ENCODE measurements at regions not wholly inside any gene's neighbourhood (a gene's known extent, or its start where the extent isn't known, plus 50 kb on each side); places are given as distances from the start of the nearest gene placed in this dataset.
A peak's percentile ranks its signal among the peaks of the same experiment; 100 is the strongest.
"Not testable (repeated sequence)": the region's sequence is repeated elsewhere in the genome, so short reads cannot be mapped to it uniquely, and the experiment has no call there.

GRCh38 chr10:29377333-29377961 is 88.6 kb downstream of the LYZL1 start:
- DNase-seq (ENCODE audit: low spot score) = peak; percentile 53
- POLR2A ChIA-PET (ENCODE audit: low non-redundant PET) = no interaction called here
- H3K27ac ChIP-seq = no peak overlapping the region
- TF ChIP-seq CTCF (conservative IDR thresholded peaks at IDR 0.05; ENCODE audit: low read depth) = peak; percentile 81
- CTCF ChIA-PET = interaction anchor here (0.6 to 1.5 kb wide), 3 partner anchors 10 to 16 kb away, joined by 3 to 5 read pairs (median 3); no protein-coding TSS in a partner anchor

- ChIA-PET CTCF (interaction anchor here (0.6 to 1.5 kb wide), 3 partner anchors 9 to 254 kb away, joined by 3 to 5 read pairs (median 4); no protein-coding TSS in a partner anchor), POLR2A (ENCODE audit: low non-redundant PET) (no interaction called here)
- TF ChIP-seq CTCF (conservative IDR thresholded peaks at IDR 0.05; ENCODE audit: low read depth) = no peak
- DNase-seq (ENCODE audit: low spot score) = no peak
- no peak overlapping the region for H3K27ac ChIP-seq
These were observed 89.2 kb downstream of the LYZL1 start for GRCh38 chr10:29378106-29378505.

GRCh38 chr10:29379208-29379607 is 90.3 kb downstream of the LYZL1 start:
- no peak overlapping the region for H3K27ac ChIP-seq
- POLR2A ChIA-PET (ENCODE audit: low non-redundant PET) = no interaction called here
- CTCF ChIA-PET = interaction anchor here (0.6 kb wide), 1 partner anchor 1090 kb away, joined by 3 read pairs; no protein-coding TSS in a partner anchor
- no peak for DNase-seq (ENCODE audit: low spot score)
- no peak for TF ChIP-seq CTCF (conservative IDR thresholded peaks at IDR 0.05; ENCODE audit: low read depth)

- POLR2A ChIA-PET (ENCODE audit: low non-redundant PET); H3K27ac ChIP-seq; DNase-seq (ENCODE audit: low spot score): not testable (repeated sequence)
- CTCF ChIA-PET = interaction anchor here (0.6 kb wide), 1 partner anchor 81 kb away, joined by 3 read pairs; no protein-coding TSS in a partner anchor
These were observed 91.1 kb downstream of the LYZL1 start for GRCh38 chr10:29379777-29380598.

GRCh38 chr10:29380599-29381511 is 92.0 kb downstream of the LYZL1 start:
- H3K27ac ChIP-seq; POLR2A ChIA-PET (ENCODE audit: low non-redundant PET); CTCF ChIA-PET: not testable (repeated sequence)

GRCh38 chr10:29386342-29386999 is 97.6 kb downstream of the LYZL1 start:
- DNase-seq (ENCODE audit: low spot score) = peak; percentile 45
- TF ChIP-seq CTCF (conservative IDR thresholded peaks at IDR 0.05; ENCODE audit: low read depth) = peak; percentile 85
- no peak overlapping the region for H3K27ac ChIP-seq
- ChIA-PET CTCF (interaction anchor here (0.6 to 1.4 kb wide), 13 partner anchors 8 to 1969 kb away, joined by 3 to 13 read pairs (median 4); no protein-coding TSS in a partner anchor), POLR2A (ENCODE audit: low non-redundant PET) (no interaction called here)

More at GRCh38 chr10:29380599-29381511, 92.0 kb downstream of the LYZL1 start:
- DNase-seq (ENCODE audit: low spot score) = not testable (repeated sequence)
